Psoas muscle (tissue), 7 donors: ENCODE measurements at regions not wholly inside any gene's neighbourhood (a gene's known extent, or its start where the extent isn't known, plus 50 kb on each side); places are given as distances from the start of the nearest gene placed in this dataset.

ENCODE experiments used
- ATAC-seq, 4 donors: fragments of 200-7000 bp; cut with Tn5 transposase; one replicate each; pipeline ENCODE4 v1.9.1; 2020; ENCODE audit warnings: moderate library complexity in 3 of 4, mild to moderate bottlenecking in 2 of 4
- DNase-seq, 2 donors: peaks; one replicate each; pipeline ENCODE4 v3.0.0-alpha.2; 2020
- H3K27ac ChIP-seq: fragments of 200-600 bp; one replicate; pipeline ENCODE4 v1.8.0; 2022
- H3K27me3 ChIP-seq, 3 donors: fragments of 200-600 bp in 1 of 3; one replicate each; pipeline versions ENCODE4 v1.6.1 to v1.8.0; 2013 to 2022; ENCODE audit warnings: low read length in 2 of 3, mild to moderate bottlenecking in 2 of 3, moderate library complexity in 1 of 3; ENCODE audit not compliant: insufficient read depth in 3 of 3
- H3K36me3 ChIP-seq, 2 donors: fragments of 200-600 bp in 1 of 2; one replicate each; pipeline versions ENCODE4 v1.6.1 to v1.8.0; 2013 to 2022; ENCODE audit warnings: low read depth in 1 of 2, mild to moderate bottlenecking in 1 of 2, moderate library complexity in 1 of 2; ENCODE audit not compliant: insufficient read depth in 1 of 2
- H3K4me1 ChIP-seq: fragments of 200-600 bp; one replicate; pipeline ENCODE4 v1.8.0; 2022
- H3K4me3 ChIP-seq: fragments of 200-600 bp; one replicate; pipeline ENCODE4 v1.8.0; 2022; ENCODE audit warnings: mild to moderate bottlenecking
- H3K9me3 ChIP-seq: fragments of 200-600 bp; one replicate; pipeline ENCODE4 v1.8.0; 2022
- WGBS, 3 donors: extraction: QIAGEN DNeasy Blood & Tissue Kit; methylation state at CpG; one replicate each; pipeline versions ENCODE4 v1.1.6 to v1.1.7; 2013; 5-methylcytosine and 5-hydroxymethylcytosine counted together
- intact Hi-C, 2 donors: fragments of 100-400 bp; cut with DNase I; formaldehyde crosslinking; loops; one replicate each; pipeline versions ENCODE4 v1.11.0 to v1.14.2; 2022
- TF ChIP-seq, protein P1 (sequence below): fragments of 200-600 bp; IDR thresholded peaks from one replicate; pipeline ENCODE4 v1.8.0; 2022; ENCODE audit warnings: antibody characterized with exemption
- donor health status: healthy with polysubstance abuse.
- donor health status: DM: no; HTN: no; CAD: no; lungs with moderate emphysema.
- donor health status: Bipolar disorder and iron deficiency.
- donor health status: healthy.
- donor health status: DM: yes; HTN: yes; CAD: no.
- donor health status: DM: no; HTN: no; CAD: no.
- donor health status: DM: yes; HTN: yes; CAD: no.

DNA sequence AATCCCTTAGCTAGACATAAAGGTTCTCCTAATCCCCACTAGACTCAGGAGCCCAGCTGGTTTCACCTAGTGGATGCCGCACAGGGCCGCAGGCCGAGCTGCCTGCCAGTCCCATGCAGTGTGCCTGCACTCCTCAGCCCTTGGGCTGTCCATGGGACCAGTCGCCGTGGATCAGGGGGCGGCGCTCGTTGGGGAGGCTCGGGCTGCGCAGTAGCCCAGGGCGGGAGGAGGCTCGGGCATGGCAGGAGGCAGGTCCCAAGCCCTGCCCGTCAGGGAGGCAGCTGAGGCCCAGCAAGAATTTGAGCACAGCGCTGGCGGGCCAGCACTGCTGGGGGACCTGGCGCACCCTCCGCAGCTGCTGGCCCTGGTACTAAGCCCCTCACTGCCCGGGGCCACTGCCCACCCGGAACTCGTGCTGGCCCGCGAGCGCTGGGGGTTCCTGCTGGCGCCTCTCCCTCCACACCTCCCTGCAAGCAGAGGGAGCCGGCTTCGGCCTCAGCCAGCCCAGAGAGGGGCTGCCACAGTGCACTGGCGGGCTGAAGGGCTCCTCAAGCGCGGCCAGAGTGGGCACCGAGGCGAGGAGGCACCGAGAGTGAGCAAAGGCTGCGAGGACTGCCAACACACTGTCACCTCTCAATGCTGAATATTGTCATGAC lies 307.8 kb downstream of the C6orf118 start:
- ATAC-seq = no peak
- no peak for DNase-seq
- no peak overlapping the region for H3K4me3 ChIP-seq
- no peaks in the 10 kb centered on the region for H3K4me1 ChIP-seq
- intact Hi-C loops = no loop called here
- TF ChIP-seq, protein P1, sequence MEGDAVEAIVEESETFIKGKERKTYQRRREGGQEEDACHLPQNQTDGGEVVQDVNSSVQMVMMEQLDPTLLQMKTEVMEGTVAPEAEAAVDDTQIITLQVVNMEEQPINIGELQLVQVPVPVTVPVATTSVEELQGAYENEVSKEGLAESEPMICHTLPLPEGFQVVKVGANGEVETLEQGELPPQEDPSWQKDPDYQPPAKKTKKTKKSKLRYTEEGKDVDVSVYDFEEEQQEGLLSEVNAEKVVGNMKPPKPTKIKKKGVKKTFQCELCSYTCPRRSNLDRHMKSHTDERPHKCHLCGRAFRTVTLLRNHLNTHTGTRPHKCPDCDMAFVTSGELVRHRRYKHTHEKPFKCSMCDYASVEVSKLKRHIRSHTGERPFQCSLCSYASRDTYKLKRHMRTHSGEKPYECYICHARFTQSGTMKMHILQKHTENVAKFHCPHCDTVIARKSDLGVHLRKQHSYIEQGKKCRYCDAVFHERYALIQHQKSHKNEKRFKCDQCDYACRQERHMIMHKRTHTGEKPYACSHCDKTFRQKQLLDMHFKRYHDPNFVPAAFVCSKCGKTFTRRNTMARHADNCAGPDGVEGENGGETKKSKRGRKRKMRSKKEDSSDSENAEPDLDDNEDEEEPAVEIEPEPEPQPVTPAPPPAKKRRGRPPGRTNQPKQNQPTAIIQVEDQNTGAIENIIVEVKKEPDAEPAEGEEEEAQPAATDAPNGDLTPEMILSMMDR = no peak
- H3K27me3 ChIP-seq = no peaks in the 10 kb centered on the region
- 94 to 98% (median 96%) methylated on average over 25 to 33 of the region's 33 CpGs for WGBS, 3 donors
- no peaks in the 10 kb centered on the region for H3K36me3 ChIP-seq
- no peak overlapping the region for H3K27ac ChIP-seq
- peaks cover 10% of the 10 kb centered on the region for H3K9me3 ChIP-seq

DNA sequence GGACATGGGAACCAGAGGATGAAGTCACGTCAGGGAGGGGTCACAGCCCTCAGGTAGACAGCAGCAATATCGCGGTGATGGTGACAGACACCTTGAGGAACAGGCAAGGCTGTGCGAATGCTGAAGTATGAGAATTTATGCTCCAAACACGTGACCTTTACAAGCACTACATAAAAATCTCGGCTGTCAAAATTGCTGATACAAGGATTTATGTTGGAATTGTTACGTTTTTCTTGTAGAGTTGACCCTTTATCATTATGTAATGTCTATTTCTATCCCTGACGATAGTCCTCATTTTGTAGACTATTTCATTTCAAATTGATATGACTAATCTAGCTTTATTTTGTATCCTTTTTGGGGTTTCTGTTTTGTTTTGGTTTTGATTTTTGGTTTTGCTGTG lies 311.1 kb downstream of the C6orf118 start:
- no peak for ATAC-seq
- peaks cover 4% of the 10 kb centered on the region for H3K9me3 ChIP-seq
- TF ChIP-seq, protein P1 = no peak
- no peak overlapping the region for H3K27ac ChIP-seq
- H3K4me3 ChIP-seq = no peak overlapping the region
- intact Hi-C loops = no loop called here
- no peak for DNase-seq
- WGBS, 3 donors = 76 to 79% (median 76%) methylated on average over 8 of the region's 8 CpGs
- no peaks in the 10 kb centered on the region for H3K36me3 ChIP-seq
- H3K27me3 ChIP-seq = no peaks in the 10 kb centered on the region
- no peaks in the 10 kb centered on the region for H3K4me1 ChIP-seq

DNA sequence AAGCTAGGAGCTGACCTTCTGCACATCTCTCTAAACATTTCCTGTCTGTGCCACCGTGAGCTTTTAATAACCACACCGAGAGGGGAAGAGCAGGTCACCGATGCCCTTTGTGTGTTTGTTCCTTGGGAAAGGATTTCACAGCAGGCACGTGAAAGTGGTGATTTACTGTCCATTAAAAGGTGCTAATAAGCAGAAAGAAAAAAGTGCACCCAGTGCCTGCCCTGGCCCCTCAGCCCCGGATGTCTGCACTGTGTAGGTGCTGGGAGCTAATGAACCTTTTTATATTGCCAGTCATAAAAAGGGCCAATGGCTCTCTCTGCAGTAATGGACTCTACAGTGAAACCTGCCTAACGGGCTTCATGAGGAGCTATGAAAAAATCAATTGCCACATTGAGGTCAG lies 312.6 kb downstream of the C6orf118 start:
- ATAC-seq (no peak), DNase-seq (no peak)
- Histone ChIP-seq H3K36me3 (no peaks in the 10 kb centered on the region), H3K27me3 (no peaks in the 10 kb centered on the region), H3K27ac (no peak overlapping the region), H3K9me3 (no peaks in the 10 kb centered on the region), H3K4me1 (no peaks in the 10 kb centered on the region), H3K4me3 (no peak overlapping the region)
- intact Hi-C loops = no loop called here
- TF ChIP-seq, protein P1 = no peak
- 12 to 15% (median 13%) methylated on average over 6 of the region's 6 CpGs for WGBS, 3 donors

DNA sequence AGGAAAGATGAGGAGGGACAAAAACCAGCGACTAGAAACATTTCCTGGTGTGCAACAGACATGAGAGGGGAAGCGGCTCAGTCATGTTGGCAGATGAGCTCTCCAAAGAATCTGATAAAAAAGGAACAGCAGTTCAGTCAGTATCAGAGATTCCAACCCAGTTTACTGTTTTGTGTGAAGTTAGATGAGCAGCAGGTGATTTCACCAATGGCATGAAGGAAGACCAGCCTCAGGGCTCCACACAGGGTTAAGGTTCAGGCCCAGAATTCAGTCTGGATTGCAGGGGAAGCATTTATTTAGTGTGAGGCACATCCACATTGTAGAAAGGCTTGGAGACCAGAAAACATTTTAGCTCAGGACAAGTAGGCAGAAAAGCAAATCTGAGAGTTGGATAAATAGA lies 317.8 kb downstream of the C6orf118 start:
- WGBS, 3 donors = 68 to 83% (median 79%) methylated on average over 2 of the region's 2 CpGs
- Histone ChIP-seq H3K27me3 (no peaks in the 10 kb centered on the region), H3K36me3 (no peaks in the 10 kb centered on the region), H3K27ac (no peak overlapping the region), H3K4me1 (no peaks in the 10 kb centered on the region), H3K9me3 (no peaks in the 10 kb centered on the region), H3K4me3 (no peak overlapping the region)
- TF ChIP-seq, protein P1 = no peak
- ATAC-seq (no peak), DNase-seq (no peak)
- intact Hi-C loops = no loop called here

DNA sequence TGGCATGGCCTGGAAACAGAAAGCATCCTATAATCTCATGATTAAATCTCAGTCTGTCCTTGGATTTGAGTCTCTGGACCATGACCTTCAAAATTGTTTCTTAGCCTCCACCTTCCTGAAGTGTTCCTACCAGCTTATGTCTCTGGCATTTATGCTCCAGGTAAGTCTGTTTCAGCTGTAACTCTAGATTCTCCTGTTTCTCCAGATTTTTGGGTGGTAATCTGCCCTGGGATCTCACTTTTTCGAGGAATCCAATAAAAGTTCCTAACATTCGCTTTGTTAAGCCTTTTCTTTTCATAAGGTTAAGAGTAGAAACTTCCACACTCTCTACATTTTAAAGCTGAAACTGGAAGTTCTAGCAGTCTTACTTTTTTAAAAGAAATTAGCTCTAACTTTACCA lies 318.5 kb downstream of the C6orf118 start:
- H3K27ac ChIP-seq = no peak overlapping the region
- H3K4me1 ChIP-seq = no peaks in the 10 kb centered on the region
- 84 to 89% (median 86%) methylated on average over 2 of the region's 2 CpGs for WGBS, 3 donors
- H3K36me3 ChIP-seq = no peaks in the 10 kb centered on the region
- intact Hi-C loops = no loop called here
- no peaks in the 10 kb centered on the region for H3K9me3 ChIP-seq
- TF ChIP-seq, protein P1 = no peak
- DNase-seq (no peak), ATAC-seq (no peak)
- H3K27me3 ChIP-seq = no peaks in the 10 kb centered on the region
- H3K4me3 ChIP-seq = no peak overlapping the region
